ENCODE measurements at regions not wholly inside any gene's neighbourhood (a gene's known extent, or its start where the extent isn't known, plus 50 kb on each side); places are given as distances from the start of the nearest gene placed in this dataset.

- no peaks in the 10 kb centered on the region for H3K27me3 ChIP-seq
- no peak for DNase-seq
- no peaks in the 10 kb centered on the region for H3K4me1 ChIP-seq
- ATAC-seq = no peak
- H3K36me3 ChIP-seq (replicated peaks in 1 of 2; ENCODE audit: insufficient read depth in 1 of 2, low read depth in 2 of 2) = no peaks in the 10 kb centered on the region
- no peak for TF ChIP-seq POLR2A (IDR thresholded peaks at IDR 0.05)
- no peaks in the 10 kb centered on the region for H3K9me3 ChIP-seq
- WGBS, 2 donors = 89 to 95% methylated on average over 4 of the region's 4 CpGs
- no peak overlapping the region for H3K27ac ChIP-seq
- intact Hi-C loops (cut with DNase I) = no loop called here
- no peak overlapping the region for H3K4me3 ChIP-seq
These were observed 122.0 kb upstream of the HES1 start for GRCh38 chr3:194013928-194014327.

GRCh38 chr3:194014756-194015155, 121.2 kb upstream of the HES1 start:
- Histone ChIP-seq H3K4me1 (no peaks in the 10 kb centered on the region), H3K36me3 (replicated peaks in 1 of 2; ENCODE audit: insufficient read depth in 1 of 2, low read depth in 2 of 2) (no peaks in the 10 kb centered on the region), H3K27me3 (no peaks in the 10 kb centered on the region), H3K4me3 (no peak overlapping the region), H3K27ac (no peak overlapping the region), H3K9me3 (no peaks in the 10 kb centered on the region)
- DNase-seq = no peak
- TF ChIP-seq, protein P1, sequence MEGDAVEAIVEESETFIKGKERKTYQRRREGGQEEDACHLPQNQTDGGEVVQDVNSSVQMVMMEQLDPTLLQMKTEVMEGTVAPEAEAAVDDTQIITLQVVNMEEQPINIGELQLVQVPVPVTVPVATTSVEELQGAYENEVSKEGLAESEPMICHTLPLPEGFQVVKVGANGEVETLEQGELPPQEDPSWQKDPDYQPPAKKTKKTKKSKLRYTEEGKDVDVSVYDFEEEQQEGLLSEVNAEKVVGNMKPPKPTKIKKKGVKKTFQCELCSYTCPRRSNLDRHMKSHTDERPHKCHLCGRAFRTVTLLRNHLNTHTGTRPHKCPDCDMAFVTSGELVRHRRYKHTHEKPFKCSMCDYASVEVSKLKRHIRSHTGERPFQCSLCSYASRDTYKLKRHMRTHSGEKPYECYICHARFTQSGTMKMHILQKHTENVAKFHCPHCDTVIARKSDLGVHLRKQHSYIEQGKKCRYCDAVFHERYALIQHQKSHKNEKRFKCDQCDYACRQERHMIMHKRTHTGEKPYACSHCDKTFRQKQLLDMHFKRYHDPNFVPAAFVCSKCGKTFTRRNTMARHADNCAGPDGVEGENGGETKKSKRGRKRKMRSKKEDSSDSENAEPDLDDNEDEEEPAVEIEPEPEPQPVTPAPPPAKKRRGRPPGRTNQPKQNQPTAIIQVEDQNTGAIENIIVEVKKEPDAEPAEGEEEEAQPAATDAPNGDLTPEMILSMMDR (IDR thresholded peaks at IDR 0.05) = no peak
- no peak for ATAC-seq
- intact Hi-C loops (cut with DNase I) = no loop called here
- WGBS, 2 donors = 59 to 79% methylated on average over 4 of the region's 4 CpGs

- DNase-seq (peak in 3 of 4 donors; percentile 32 to 46 (median 34)), ATAC-seq (no peak)
- intact Hi-C loops (cut with DNase I) = no loop called here
- TF ChIP-seq POLR2A (IDR thresholded peaks at IDR 0.05) = no peak
- TF ChIP-seq, protein P1 (IDR thresholded peaks at IDR 0.05) = no peak
- H3K4me3 ChIP-seq = no peak overlapping the region
- H3K36me3 ChIP-seq (replicated peaks in 1 of 2; ENCODE audit: insufficient read depth in 1 of 2, low read depth in 2 of 2) = no peaks in the 10 kb centered on the region
- no peaks in the 10 kb centered on the region for H3K4me1 ChIP-seq
- 84 to 88% methylated on average over 10 of the region's 10 CpGs for WGBS, 2 donors
- no peak overlapping the region for H3K27ac ChIP-seq
- no peaks in the 10 kb centered on the region for H3K27me3 ChIP-seq
- H3K9me3 ChIP-seq = no peaks in the 10 kb centered on the region
These were observed 116.4 kb upstream of the HES1 start for GRCh38 chr3:194019398-194020165.

- no peak for ATAC-seq
These were observed 113.9 kb upstream of the HES1 start for GRCh38 chr3:194022052-194022451.

GRCh38 chr3:194022816-194023215, 113.1 kb upstream of the HES1 start:
- TF ChIP-seq, protein P1 (IDR thresholded peaks at IDR 0.05) = no peak
- no peak for TF ChIP-seq POLR2A (IDR thresholded peaks at IDR 0.05)

More at GRCh38 chr3:194022052-194022451, 113.9 kb upstream of the HES1 start:
- Histone ChIP-seq H3K27me3 (no peaks in the 10 kb centered on the region), H3K9me3 (no peaks in the 10 kb centered on the region), H3K36me3 (replicated peaks in 1 of 2; ENCODE audit: insufficient read depth in 1 of 2, low read depth in 2 of 2) (no peaks in the 10 kb centered on the region), H3K4me1 (no peaks in the 10 kb centered on the region), H3K4me3 (no peak overlapping the region), H3K27ac (no peak overlapping the region)
- DNase-seq = no peak
- WGBS, 2 donors = 85 to 91% methylated on average over 2 of the region's 2 CpGs
- intact Hi-C loops (cut with DNase I) = no loop called here
- TF ChIP-seq, protein P1 (IDR thresholded peaks at IDR 0.05) = no peak
- no peak for TF ChIP-seq POLR2A (IDR thresholded peaks at IDR 0.05)

More at GRCh38 chr3:194022816-194023215, 113.1 kb upstream of the HES1 start:
- no peaks in the 10 kb centered on the region for H3K36me3 ChIP-seq (replicated peaks in 1 of 2; ENCODE audit: insufficient read depth in 1 of 2, low read depth in 2 of 2)
- 77 to 95% methylated on average over 5 of the region's 5 CpGs for WGBS, 2 donors
- no peak for ATAC-seq
- H3K4me3 ChIP-seq = no peak overlapping the region
- intact Hi-C loops (cut with DNase I) = no loop called here
- no peak for DNase-seq
- no peak overlapping the region for H3K27ac ChIP-seq
- no peaks in the 10 kb centered on the region for H3K4me1 ChIP-seq
- H3K9me3 ChIP-seq = no peaks in the 10 kb centered on the region
- H3K27me3 ChIP-seq = no peaks in the 10 kb centered on the region
